GM12878 (cell line): ENCODE measurements at regions not wholly inside any gene's neighbourhood (a gene's known extent, or its start where the extent isn't known, plus 50 kb on each side); places are given as distances from the start of the nearest gene placed in this dataset. TPM values are rescaled to one million over a fixed set of nuclear protein-coding genes. Genes with fewer than 3 reads are reported as not detected.

Experiments
- ATAC-seq: fragments of 200-7000 bp; cut with Tn5 transposase; 3 replicates; pipeline ENCODE4 v1.9.1; 2020; ENCODE audit warnings: mild to moderate bottlenecking, moderate library complexity
- BruUV-seq: library from RNA; stranded (reverse); fragments of 400-500 nt; replicated peaks from 2 replicates; lab custom pipeline; 2021; lab: Mats Ljungman, UMichigan
- CTCF ChIA-PET: fragments of 300-600 bp; sonication (Branson Sonifier 250); formaldehyde crosslinking; extraction: SDS; loops from one replicate; lab custom pipeline; 2021; ENCODE audit warnings: inconsistent platforms; lab: Yijun Ruan, JAX
- POLR2A ChIA-PET: fragments of 350-600 bp; formaldehyde crosslinking; extraction: SDS; loops from one replicate; lab custom pipeline; 2021; ENCODE audit warnings: inconsistent platforms; lab: Charles Lee
- RAD21 ChIA-PET: fragments of 300-600 bp; sonication (Branson Sonifier 250); formaldehyde crosslinking; loops from one replicate; lab custom pipeline; 2023; ENCODE audit warnings: antibody characterized with exemption; ENCODE audit not compliant: unreplicated experiment; lab: Charles Lee
- SMC1A ChIA-PET: fragments of 300-600 bp; sonication (Branson Sonifier 250); formaldehyde crosslinking; loops from one replicate; lab custom pipeline; 2023; ENCODE audit not compliant: unreplicated experiment, uncharacterized antibody; lab: Charles Lee
- DNase-seq: peaks from one replicate; pipeline ENCODE4 v3.0.0-alpha.2; 2011; ENCODE audit warnings: low read depth, low spot score
- FAIRE-seq: peaks from 3 replicates; lab custom pipeline; 2011; peaks lifted over from hg19 to GRCh38; lab: Jason Lieb, UNC
- H2AFZ ChIP-seq: 2 replicates; pipeline ENCODE4 v1.6.0; 2011; ENCODE audit warnings: low read depth, low read length, control low read depth; ENCODE audit not compliant: control insufficient read depth
- H3K27ac ChIP-seq: 2 replicates; pipeline ENCODE4 v1.5.1; 2011; ENCODE audit warnings: control low read depth; ENCODE audit not compliant: control insufficient read depth, insufficient read depth
- H3K27me3 ChIP-seq, 2 experiments: replicated peaks in 1 of 2; 2 replicates each; pipeline versions ENCODE4 v1.6.0 to v1.6.1; 2011; ENCODE audit warnings: low read length in 1 of 2; ENCODE audit not compliant: control insufficient read depth in 2 of 2, insufficient read depth in 2 of 2
- H3K36me3 ChIP-seq, 2 experiments: 2 replicates each; pipeline ENCODE4 v1.5.1; 2011; ENCODE audit warnings: low read length in 1 of 2; ENCODE audit not compliant: control insufficient read depth in 2 of 2, insufficient read depth in 2 of 2
- H3K4me1 ChIP-seq: 2 replicates; pipeline ENCODE4 v1.6.1; 2011; ENCODE audit warnings: mild to moderate bottlenecking, low read length, moderate library complexity, mixed read lengths; ENCODE audit not compliant: control insufficient read depth, insufficient read depth
- H3K4me2 ChIP-seq: 2 replicates; pipeline ENCODE4 v1.6.0; 2011; ENCODE audit warnings: control low read depth; ENCODE audit not compliant: control insufficient read depth, insufficient read depth
- H3K4me3 ChIP-seq: fragments of 200-600 bp; sonication (generic); 2 replicates; pipeline ENCODE4 v1.5.1; 2016
- H3K79me2 ChIP-seq: 2 replicates; pipeline ENCODE4 v1.6.0; 2011; ENCODE audit warnings: low read length; ENCODE audit not compliant: control insufficient read depth, insufficient read depth
- H3K9ac ChIP-seq: 2 replicates; pipeline ENCODE4 v1.8.0; 2011; ENCODE audit warnings: low read length, control low read depth, mixed read lengths; ENCODE audit not compliant: control insufficient read depth, insufficient read depth
- H3K9me3 ChIP-seq: replicated peaks from 3 replicates; pipeline ENCODE4 v1.5.1; 2011; ENCODE audit warnings: mild to moderate bottlenecking, low read length; ENCODE audit not compliant: control insufficient read depth, insufficient read depth
- H4K20me1 ChIP-seq: 2 replicates; pipeline ENCODE4 v1.6.0; 2011; ENCODE audit not compliant: control insufficient read depth, insufficient read depth
- CREM ChIP-seq: IDR thresholded peaks from 2 replicates; pipeline ENCODE4 v1.6.1; 2014; ENCODE audit warnings: antibody characterized with exemption, low read depth
- EED ChIP-seq: sonication (generic); IDR thresholded peaks from 2 replicates; pipeline ENCODE4 v1.6.1; 2016; ENCODE audit warnings: antibody characterized with exemption, low read depth
- PML ChIP-seq: IDR thresholded peaks from 2 replicates; pipeline ENCODE4 v1.6.1; 2012; ENCODE audit warnings: low read length, inconsistent platforms
- POLR2A ChIP-seq: IDR thresholded peaks from 2 replicates; pipeline ENCODE4 v1.6.1; 2011; ENCODE audit warnings: low read depth, mild to moderate bottlenecking, low read length
- WGBS: methylation state at CpG from one replicate; pipeline ENCODE4 v1.1.6; 2016; ENCODE audit warnings: low lambda C conversion rate; ENCODE audit not compliant: insufficient replicate concordance, insufficient coverage; ENCODE audit errors: missing lambda C conversion rate; 5-methylcytosine and 5-hydroxymethylcytosine counted together
- in situ Hi-C: fragments of 300-500 bp; cut with MboI; formaldehyde crosslinking; loops from 9 replicates; pipeline ENCODE4 v1.14.3; 2018; ENCODE audit warnings: mixed read lengths
- intact Hi-C: fragments of 100-400 bp; cut with micrococcal nuclease; formaldehyde crosslinking; loops from one replicate; pipeline ENCODE4 v1.14.2; 2022; ENCODE audit not compliant: unreplicated experiment
- small RNA-seq: library from RNA; depleted of rRNA; stranded (forward); fragments of <200 nt; gene quantifications from one replicate; pipeline ENCODE3, GENCODE V24; 2014

DNA sequence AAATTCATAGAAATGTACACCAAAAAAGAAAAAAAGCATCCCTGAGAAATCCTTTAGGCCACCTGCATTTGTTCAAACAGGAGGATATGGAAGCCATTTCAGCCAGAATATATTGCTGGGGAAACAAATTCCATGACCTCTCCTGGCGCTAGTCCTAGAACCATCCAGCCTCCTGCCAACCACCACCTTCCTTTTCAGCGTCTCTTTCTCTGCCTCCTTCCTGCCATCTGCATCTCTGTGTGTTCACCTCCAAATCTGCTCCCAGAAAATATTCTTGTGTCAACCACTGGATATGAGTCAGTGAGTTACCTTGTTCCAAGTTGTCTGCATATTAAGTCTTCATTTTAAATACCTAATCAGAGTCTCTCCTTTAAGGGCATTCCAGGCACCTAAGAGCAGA is 50.6 kb upstream of the NPY start:
- H2AFZ ChIP-seq, result no peak overlapping the region
- POLR2A ChIA-PET, result no interaction called here
- H3K4me2 ChIP-seq, result no peak overlapping the region
- SMC1A ChIA-PET, result no interaction called here
- H3K9ac ChIP-seq, result no peak overlapping the region
- H3K27ac ChIP-seq, result no peak overlapping the region
- H3K9me3 ChIP-seq, result no peaks in the 10 kb centered on the region
- RAD21 ChIA-PET, result no interaction called here
- in situ Hi-C loops, result no loop called here
- H3K36me3 ChIP-seq, result no peaks in the 10 kb centered on the region
- no peaks in the 10 kb centered on the region for H3K27me3 ChIP-seq
- BruUV-seq, result no TSS peak
- CTCF ChIA-PET, result interaction anchor here (1.0 kb wide), 1 partner anchor 56 kb away, joined by 3 read pairs; no protein-coding TSS in a partner anchor
- 100% methylated on average over 1 of the region's 2 CpGs for WGBS
- H3K4me3 ChIP-seq, result no peak overlapping the region
- ATAC-seq (no peak), DNase-seq (no peak), FAIRE-seq (no peak)
- H4K20me1 ChIP-seq, result no peaks in the 10 kb centered on the region
- TF ChIP-seq POLR2A (no peak), PML (no peak), EED (no peak), CREM (no peak)
- H3K79me2 ChIP-seq, result no peaks in the 10 kb centered on the region
- intact Hi-C loops, result no loop called here
- H3K4me1 ChIP-seq, result no peaks in the 10 kb centered on the region

Small RNAs in the stretch of these regions (small RNA-seq; reads per million reads assigned to genes)
- not detected for gene RNA5SP228
